ENCODE measurements at regions not wholly inside any gene's neighbourhood (a gene's known extent, or its start where the extent isn't known, plus 50 kb on each side); places are given as distances from the start of the nearest gene placed in this dataset.

GRCh38 chr10:46218921-46219320 is 67.9 kb upstream of the ANTXRL start (continued):
- peak in 1 of 2 experiments; percentile 53; a peak in 1 of 4 replicates for TF ChIP-seq ZMIZ1 (IDR thresholded peaks at IDR 0.05; ENCODE audit: low read depth in 2 of 2, low read length in 2 of 2)
- peak; percentile 29; the same call in 1 of the 2 replicates for TF ChIP-seq VEZF1 (CRISPR knock-in tag; IDR thresholded peaks at IDR 0.05)
- no peak for TF ChIP-seq SAP30 (IDR thresholded peaks at IDR 0.05; ENCODE audit: borderline replicate concordance, insufficient read depth, low read depth, low read length, poor library complexity, severe bottlenecking)
- peak; percentile 31; the same call in 1 of the 2 replicates for TF ChIP-seq BHLHE40 (IDR thresholded peaks at IDR 0.05; ENCODE audit: low read length)
- no peak for TF ChIP-seq THAP7 (CRISPR knock-in tag; IDR thresholded peaks at IDR 0.05)
- no peak for TF ChIP-seq MCM2 (IDR thresholded peaks at IDR 0.05; ENCODE audit: low read depth)
- TF ChIP-seq EP300 (IDR thresholded peaks at IDR 0.05; ENCODE audit: low read length): peak; percentile 69; the same call in 1 of the 2 replicates
- TF ChIP-seq ETV1 (tag; conservative IDR thresholded peaks at IDR 0.05; ENCODE audit: low read depth): peak; percentile 71
- no peak for TF ChIP-seq ZNF511 (CRISPR knock-in tag; IDR thresholded peaks at IDR 0.05)
- peak; percentile 72; the same call in 1 of the 2 replicates for TF ChIP-seq SMAD4 (CRISPR knock-in tag; conservative IDR thresholded peaks at IDR 0.05)
- TF ChIP-seq ZNF224 (CRISPR knock-in tag; IDR thresholded peaks at IDR 0.05): no peak
- no peak for TF ChIP-seq CCAR2 (IDR thresholded peaks at IDR 0.05; ENCODE audit: low read depth, low read length)
- no peak for TF ChIP-seq HDAC1 (IDR thresholded peaks at IDR 0.05)
- TF ChIP-seq PATZ1 (CRISPR knock-in tag; IDR thresholded peaks at IDR 0.05; ENCODE audit: borderline replicate concordance): no peak
- TF ChIP-seq FOXP1 (CRISPR knock-in tag; IDR thresholded peaks at IDR 0.05): no peak
- no peak for TF ChIP-seq ZNF143 (CRISPR knock-in tag; IDR thresholded peaks at IDR 0.05)
- no peak for TF ChIP-seq ZNF133 (CRISPR knock-in tag; IDR thresholded peaks at IDR 0.05)
- TF ChIP-seq CBFA2T3 (IDR thresholded peaks at IDR 0.05): peak; percentile 87
- 0 out of 2 replicates have a peak, but pooled peaks have one; percentile 15 for TF ChIP-seq NCOA1 (IDR thresholded peaks at IDR 0.05; ENCODE audit: low read depth)
- peak; percentile 75 for TF ChIP-seq TCF3 (CRISPR knock-in tag; IDR thresholded peaks at IDR 0.05)
- peak; percentile 41 for TF ChIP-seq MEIS2 (IDR thresholded peaks at IDR 0.05; ENCODE audit: partially characterized antibody)
- TF ChIP-seq SMARCA4 (IDR thresholded peaks at IDR 0.05): peak; percentile 50; the same call in 1 of the 2 replicates

All from K562 (cell line).